ENCODE measurements at regions not wholly inside any gene's neighbourhood (a gene's known extent, or its start where the extent isn't known, plus 50 kb on each side); places are given as distances from the start of the nearest gene placed in this dataset.
"Not testable (repeated sequence)": the region's sequence is repeated elsewhere in the genome, so short reads cannot be mapped to it uniquely, and the experiment has no call there.

GRCh38 chr6:139990856-139991465, 616.5 kb upstream of the CITED2 start:
- DNase-seq (ENCODE audit: low spot score): no peak

DNA sequence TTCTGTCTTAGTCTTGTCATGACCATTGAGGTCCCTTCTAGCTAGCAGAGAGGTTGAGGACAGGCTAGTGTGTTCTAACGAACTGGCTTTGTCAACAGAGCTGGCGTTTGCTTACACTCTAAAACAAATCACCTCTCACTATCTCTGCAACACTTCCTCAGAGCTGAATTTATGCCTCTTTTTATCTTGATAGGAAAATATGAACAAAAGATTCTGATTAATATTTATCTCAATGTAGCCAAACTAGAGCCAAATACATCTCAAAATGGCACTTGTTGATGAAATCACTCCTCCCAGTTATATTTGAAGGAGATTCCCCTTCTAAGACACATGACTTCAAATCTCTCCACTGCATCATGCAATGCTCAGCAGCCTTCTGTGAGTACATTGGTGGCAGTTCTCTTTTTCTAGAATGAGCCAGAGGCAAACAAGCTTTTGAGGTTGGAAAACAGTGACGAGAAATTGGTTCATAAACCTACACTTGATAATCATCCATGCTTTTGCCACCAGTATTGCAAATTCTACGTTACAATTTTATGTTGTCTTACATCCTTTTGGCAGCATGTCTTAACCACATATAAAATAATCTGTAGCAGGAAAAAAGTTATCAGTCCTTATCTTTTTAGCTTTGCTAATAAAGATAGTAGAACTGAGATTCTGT, 615.7 kb upstream of the CITED2 start:
- DNase-seq (ENCODE audit: low spot score): no peak

DNA sequence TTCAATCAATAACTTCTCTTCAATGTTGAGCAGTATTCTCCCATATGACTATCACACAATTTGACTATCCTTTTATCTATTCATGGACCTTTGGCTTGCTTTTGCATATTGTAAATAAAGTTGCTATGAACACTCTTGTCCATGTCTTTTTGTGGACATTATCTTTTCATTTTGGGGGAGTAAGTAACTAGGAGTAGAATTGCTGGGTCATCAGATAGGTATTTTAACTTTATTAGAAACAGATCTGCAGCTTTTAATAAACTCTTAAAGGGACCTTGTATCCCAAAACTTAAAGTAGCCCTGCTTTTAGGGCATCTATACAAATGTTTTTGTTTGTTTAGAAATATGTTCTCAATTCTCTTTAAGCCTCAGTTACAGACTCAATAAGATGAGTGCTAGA, 614.2 kb upstream of the CITED2 start:
- DNase-seq (ENCODE audit: low spot score): no peak

- DNase-seq (ENCODE audit: low spot score): no peak
Measured at GRCh38 chr6:139987091-139987490, 612.6 kb upstream of the CITED2 start.

DNA sequence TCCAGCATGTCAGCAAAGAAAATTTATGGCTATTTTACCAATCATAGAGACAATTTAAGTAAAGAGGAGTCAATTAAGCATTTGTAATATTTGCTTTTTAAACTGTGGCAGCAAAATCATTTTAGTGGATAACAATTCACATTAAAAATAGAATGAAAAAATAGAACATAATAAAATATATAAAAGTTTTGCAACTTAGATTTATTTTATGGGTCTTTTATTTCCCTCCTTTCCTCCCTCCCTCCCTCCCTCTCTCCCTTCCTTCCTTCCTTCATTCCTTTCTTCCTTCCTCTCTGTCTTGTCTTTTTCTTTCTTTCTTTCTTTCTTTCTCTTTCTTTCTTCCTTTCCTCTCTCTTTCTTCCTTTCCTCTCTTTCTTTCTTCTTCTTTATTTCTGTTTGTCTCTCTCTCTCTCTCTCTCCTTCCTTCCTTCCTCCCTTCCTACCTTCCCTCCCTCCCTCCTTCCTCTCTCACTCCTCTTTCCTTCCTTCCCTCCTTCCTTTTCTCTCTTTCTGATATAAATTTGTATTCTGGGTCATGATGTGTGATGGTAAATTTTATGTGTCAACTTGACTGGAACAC, 610.9 kb upstream of the CITED2 start:
- DNase-seq (ENCODE audit: low spot score): no peak

- DNase-seq (ENCODE audit: low spot score): no peak
Measured at GRCh38 chr6:139984317-139984716, 609.9 kb upstream of the CITED2 start.

DNA sequence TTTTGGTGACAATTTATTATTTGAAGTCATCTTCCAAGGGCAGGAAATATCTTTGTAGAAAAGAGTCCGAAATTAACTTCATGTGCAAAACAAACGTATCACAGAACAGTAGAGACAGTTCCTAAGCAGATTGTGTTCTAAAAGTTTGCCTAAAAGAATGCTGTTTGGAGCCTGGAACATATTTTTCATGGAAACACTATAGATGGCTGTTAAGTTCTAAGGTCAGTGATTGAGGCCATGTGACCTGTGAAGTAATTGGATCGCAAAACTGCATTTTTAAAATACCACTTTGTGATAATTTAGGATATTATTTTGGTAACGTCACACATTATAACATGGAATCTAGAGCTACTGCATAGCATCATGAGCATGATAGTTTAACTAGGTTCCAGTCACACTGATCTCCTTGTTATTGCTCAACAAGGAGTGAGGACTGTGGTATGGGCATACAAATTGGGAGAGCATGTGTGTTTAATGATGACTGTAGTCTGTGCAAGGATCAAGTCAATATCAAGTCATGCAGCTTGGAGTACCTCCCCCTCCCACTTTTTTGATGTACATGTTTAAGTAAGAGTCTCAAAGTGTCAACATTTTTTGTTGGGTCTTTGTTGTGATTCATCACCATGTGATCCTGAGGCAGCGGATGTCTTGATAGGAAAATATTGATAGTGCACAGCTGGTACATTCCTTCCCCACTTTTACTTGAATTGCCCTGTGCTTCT, 609.3 kb upstream of the CITED2 start:
- DNase-seq (ENCODE audit: low spot score): no peak

DNA sequence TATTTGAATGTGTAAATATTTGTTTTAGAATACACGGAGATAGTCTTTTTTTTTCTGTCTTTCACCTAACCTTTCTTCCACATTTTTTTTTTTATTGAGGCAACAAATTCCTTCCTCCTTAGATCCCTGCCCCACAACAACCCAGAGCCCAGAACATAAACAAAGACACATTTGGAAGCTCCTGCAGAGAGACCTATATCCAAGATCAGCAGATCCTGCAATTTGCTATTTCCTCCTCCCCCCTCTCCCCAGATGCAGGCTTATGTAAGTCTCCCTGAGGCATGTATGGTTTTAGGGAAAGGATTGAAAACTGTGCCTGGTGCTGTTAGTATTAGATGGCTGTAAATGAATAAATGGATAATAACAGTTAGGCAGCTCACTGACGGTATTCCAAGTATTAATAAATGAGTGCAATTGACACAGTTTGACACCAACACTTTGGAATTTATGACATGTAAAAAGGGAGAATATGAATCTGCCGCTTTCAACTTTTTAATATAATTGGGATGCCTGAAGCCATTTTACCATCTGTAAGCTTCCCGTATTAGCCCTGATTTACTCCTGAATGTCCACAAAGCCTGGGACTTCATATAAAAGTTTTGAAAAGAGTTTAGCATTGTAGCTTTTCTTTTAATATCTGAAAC, 608.3 kb upstream of the CITED2 start:
- DNase-seq (ENCODE audit: low spot score): no peak

DNA sequence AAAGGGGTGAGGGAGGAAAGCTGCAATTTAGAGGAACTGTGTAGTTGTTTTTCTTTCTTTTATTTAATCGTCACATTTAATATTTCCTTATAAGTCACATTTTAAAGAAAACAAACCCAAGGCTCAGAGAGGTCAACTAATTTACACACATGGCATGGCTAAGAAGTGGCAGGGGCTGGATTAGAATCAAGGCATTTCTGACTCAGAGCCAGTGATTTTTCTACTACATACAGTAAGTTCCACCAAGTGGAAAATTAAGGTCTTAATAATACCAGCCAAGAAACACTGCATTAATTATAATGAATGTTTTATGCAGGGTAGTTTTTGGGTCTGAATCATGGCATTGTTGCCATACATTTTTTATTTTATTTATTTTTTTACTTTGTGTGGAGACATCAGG, 607.7 kb upstream of the CITED2 start:
- no peak for DNase-seq (ENCODE audit: low spot score)

- no peak for DNase-seq (ENCODE audit: low spot score)
Measured at GRCh38 chr6:139981768-139982181, 607.3 kb upstream of the CITED2 start.

DNA sequence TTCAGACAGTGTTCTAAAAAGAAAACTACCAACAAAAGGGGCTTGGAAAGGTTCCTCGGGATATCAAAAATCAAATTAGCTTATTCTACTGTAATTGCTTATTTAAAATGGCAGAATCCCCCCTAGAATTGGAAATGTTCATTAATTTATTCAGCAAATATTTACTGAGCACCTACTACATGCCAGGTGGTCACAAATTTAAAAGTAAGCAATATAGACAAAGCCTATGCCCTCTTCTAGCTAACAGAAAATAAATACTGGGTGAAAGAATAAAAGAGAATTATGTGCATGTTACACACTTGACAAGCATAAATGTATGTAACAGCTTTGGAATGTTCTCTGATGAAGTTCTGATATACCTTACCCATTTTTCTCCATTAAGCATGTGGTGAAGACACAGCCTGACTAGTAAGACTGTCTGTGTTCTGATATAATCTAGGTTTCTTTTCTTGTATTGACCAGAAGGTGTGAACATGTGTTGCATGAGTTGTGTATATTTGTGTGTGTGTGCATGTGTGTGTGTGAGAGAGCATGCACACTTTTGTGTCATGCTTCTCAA, 606.7 kb upstream of the CITED2 start:
- no peak for DNase-seq (ENCODE audit: low spot score)

- not testable (repeated sequence) for DNase-seq (ENCODE audit: low spot score)
Measured at GRCh38 chr6:139980631-139981030, 606.2 kb upstream of the CITED2 start.

- no peak for DNase-seq (ENCODE audit: low spot score)
Measured at GRCh38 chr6:139979021-139979725, 604.7 kb upstream of the CITED2 start.

DNA sequence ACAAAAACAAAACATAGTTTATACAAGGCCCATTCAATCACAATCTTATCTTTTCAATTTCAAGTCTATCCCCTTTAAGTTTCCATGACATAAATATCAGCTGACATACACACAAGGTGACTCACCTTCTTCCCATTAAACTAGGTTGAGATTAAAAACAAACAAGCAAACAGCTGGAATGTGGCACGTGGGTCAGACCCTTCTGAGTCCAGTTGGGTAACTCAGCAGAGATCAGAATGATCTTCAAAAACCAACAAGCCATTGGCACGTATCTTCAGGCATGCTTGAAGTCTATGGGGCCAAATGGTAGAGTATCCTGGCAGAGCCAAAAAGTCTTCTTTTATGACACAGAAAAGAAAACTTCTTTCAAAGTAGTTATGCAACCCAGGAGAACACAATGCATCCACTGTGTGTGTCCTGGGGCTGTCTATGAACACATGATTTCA, 603.5 kb upstream of the CITED2 start:
- no peak for DNase-seq (ENCODE audit: low spot score)

DNA sequence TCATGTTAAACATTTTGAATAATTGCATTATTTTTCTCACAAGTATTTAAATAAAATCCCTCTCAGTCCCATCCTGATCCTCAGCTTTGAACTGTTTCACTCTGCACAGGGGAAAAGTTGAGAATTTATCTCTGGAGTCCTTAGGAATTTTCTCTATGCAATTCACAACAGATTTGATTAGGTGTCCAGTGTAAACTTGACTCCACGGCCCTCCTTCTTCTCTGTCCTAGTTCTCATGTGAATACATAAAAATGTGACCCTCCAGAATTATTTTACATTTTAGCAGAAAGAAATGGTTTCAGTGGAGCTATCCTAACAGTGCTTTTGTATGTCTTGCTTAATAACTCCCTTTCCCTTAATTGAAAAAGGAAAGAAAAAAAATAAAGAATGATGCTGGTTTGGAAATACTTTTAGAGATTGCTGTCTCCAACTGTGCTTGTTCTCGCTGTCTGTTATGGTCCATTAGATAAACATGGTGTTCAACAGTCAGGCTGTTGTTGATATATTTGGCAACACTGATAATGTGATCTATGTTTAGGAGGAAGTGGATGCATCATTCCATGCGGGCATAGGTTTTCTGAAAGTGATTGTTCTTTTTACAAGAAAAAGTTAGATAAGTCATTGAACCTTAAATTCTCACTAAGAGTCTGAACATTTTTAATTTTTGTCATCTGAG, 599.4 kb upstream of the CITED2 start:
- no peak for DNase-seq (ENCODE audit: low spot score)

DNA sequence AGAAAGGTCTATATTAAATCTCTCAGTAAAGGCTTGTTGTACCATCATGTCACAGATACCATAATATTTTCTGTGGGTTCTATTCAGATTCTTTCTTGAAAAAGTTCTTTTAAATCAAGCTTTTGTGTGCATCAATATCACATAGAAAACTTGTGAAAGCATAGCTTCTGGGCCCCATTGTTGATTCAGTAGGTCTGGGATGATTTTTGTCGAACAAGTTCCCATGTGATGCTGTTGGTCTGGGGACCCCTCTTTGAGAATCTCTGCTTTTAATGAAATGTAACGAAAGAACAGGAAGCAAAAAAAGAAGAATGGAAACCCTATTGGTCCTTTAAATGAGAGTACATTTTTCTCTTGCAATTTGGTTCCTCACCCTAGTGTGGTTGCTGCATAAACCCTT, 597.7 kb upstream of the CITED2 start:
- no peak for DNase-seq (ENCODE audit: low spot score)

- DNase-seq (ENCODE audit: low spot score): no peak
Measured at GRCh38 chr6:139970591-139970991, 596.1 kb upstream of the CITED2 start.

GRCh38 chr6:139967497-139967896, 593.0 kb upstream of the CITED2 start:
- no peak for DNase-seq (ENCODE audit: low spot score)

GRCh38 chr6:139965393-139965792, 590.9 kb upstream of the CITED2 start:
- no peak for DNase-seq (ENCODE audit: low spot score)

- no peak for DNase-seq (ENCODE audit: low spot score)
Measured at GRCh38 chr6:139964737-139965136, 590.3 kb upstream of the CITED2 start.
